ENCODE measurements at regions not wholly inside any gene's neighbourhood (a gene's known extent, or its start where the extent isn't known, plus 50 kb on each side); places are given as distances from the start of the nearest gene placed in this dataset.

GRCh38 chr1:222223010-222223409 lies 324.9 kb downstream of the HHIPL2 start:
- TF ChIP-seq, protein P1, sequence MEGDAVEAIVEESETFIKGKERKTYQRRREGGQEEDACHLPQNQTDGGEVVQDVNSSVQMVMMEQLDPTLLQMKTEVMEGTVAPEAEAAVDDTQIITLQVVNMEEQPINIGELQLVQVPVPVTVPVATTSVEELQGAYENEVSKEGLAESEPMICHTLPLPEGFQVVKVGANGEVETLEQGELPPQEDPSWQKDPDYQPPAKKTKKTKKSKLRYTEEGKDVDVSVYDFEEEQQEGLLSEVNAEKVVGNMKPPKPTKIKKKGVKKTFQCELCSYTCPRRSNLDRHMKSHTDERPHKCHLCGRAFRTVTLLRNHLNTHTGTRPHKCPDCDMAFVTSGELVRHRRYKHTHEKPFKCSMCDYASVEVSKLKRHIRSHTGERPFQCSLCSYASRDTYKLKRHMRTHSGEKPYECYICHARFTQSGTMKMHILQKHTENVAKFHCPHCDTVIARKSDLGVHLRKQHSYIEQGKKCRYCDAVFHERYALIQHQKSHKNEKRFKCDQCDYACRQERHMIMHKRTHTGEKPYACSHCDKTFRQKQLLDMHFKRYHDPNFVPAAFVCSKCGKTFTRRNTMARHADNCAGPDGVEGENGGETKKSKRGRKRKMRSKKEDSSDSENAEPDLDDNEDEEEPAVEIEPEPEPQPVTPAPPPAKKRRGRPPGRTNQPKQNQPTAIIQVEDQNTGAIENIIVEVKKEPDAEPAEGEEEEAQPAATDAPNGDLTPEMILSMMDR (IDR thresholded peaks at IDR 0.05 in 2 of 3, conservative IDR thresholded peaks at IDR 0.05 in 1 of 3; ENCODE audit: borderline replicate concordance in 1 of 3, insufficient read depth in 1 of 3, low read depth in 2 of 3, low read length in 2 of 3), result no peak
- no peak for TF ChIP-seq SRF (IDR thresholded peaks at IDR 0.05; ENCODE audit: low read depth)
- no peak for TF ChIP-seq SP1 (IDR thresholded peaks at IDR 0.05; ENCODE audit: low read depth)
- TF ChIP-seq POLR2A (IDR thresholded peaks at IDR 0.05; ENCODE audit: borderline replicate concordance, extremely low read depth, insufficient read depth, insufficient read length), result no peak
- no peak for TF ChIP-seq EZH2 (IDR thresholded peaks at IDR 0.05)
- no peak for TF ChIP-seq MAX (IDR thresholded peaks at IDR 0.05)
- TF ChIP-seq, protein P2, sequence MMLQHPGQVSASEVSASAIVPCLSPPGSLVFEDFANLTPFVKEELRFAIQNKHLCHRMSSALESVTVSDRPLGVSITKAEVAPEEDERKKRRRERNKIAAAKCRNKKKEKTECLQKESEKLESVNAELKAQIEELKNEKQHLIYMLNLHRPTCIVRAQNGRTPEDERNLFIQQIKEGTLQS (IDR thresholded peaks at IDR 0.05), result no peak

Measured in HCT116 (cell line).